CD4-positive, alpha-beta T cell (primary cell): ENCODE measurements at regions not wholly inside any gene's neighbourhood (a gene's known extent, or its start where the extent isn't known, plus 50 kb on each side); places are given as distances from the start of the nearest gene placed in this dataset.

ENCODE experiments used
- ATAC-seq: fragments of 200-7000 bp; cut with Tn5 transposase; one replicate; pipeline ENCODE4 v1.10.0; 2022; ENCODE audit warnings: mild to moderate bottlenecking; ENCODE audit not compliant: poor library complexity
- CTCF ChIA-PET: fragments of 350-600 bp; sonication (Branson Sonifier 250); formaldehyde crosslinking; loops from one replicate; lab custom pipeline; 2021; ENCODE audit warnings: antibody characterized with exemption, inconsistent platforms; lab: Charles Lee
- POLR2A ChIA-PET: fragments of 350-600 bp; sonication (Branson Sonifier 250); formaldehyde crosslinking; loops from one replicate; lab custom pipeline; 2021; ENCODE audit warnings: antibody characterized with exemption, inconsistent platforms; lab: Charles Lee
- DNase-seq, 14 experiments: peaks; one replicate each; pipeline ENCODE4 v3.0.0-alpha.2; 2013 to 2020; ENCODE audit warnings: mixed read lengths in 2 of 14
- H3K27ac ChIP-seq, 2 donors: one replicate each; pipeline versions ENCODE4 v1.5.1 to v1.7.0; 2013; ENCODE audit warnings: low read length in 2 of 2, low read depth in 1 of 2, mild to moderate bottlenecking in 1 of 2
- H3K27me3 ChIP-seq, 2 experiments: 1 replicate in 1 of 2; 2 replicates in 1 of 2; pipeline versions ENCODE4 v1.6.1 to v1.7.0; 2013; ENCODE audit warnings: low read length in 2 of 2, control low read depth in 1 of 2, mild to moderate bottlenecking in 1 of 2, moderate library complexity in 1 of 2; ENCODE audit not compliant: insufficient read depth in 2 of 2, control insufficient read depth in 1 of 2
- H3K36me3 ChIP-seq: one replicate; pipeline ENCODE4 v1.6.1; 2013; ENCODE audit warnings: low read length, control low read depth; ENCODE audit not compliant: insufficient read depth
- H3K4me1 ChIP-seq: one replicate; pipeline ENCODE4 v1.6.1; 2013; ENCODE audit warnings: low read length, control low read depth; ENCODE audit not compliant: insufficient read depth
- H3K4me3 ChIP-seq: one replicate; pipeline ENCODE4 v1.5.1; 2013; ENCODE audit warnings: mild to moderate bottlenecking, low read length, moderate library complexity
- H3K9me3 ChIP-seq, 2 experiments: 1 replicate in 1 of 2; 2 replicates in 1 of 2; pipeline versions ENCODE4 v1.6.1 to v1.7.0; 2013; ENCODE audit warnings: low read length in 2 of 2, mild to moderate bottlenecking in 2 of 2, control low read depth in 1 of 2, moderate library complexity in 1 of 2; ENCODE audit not compliant: control insufficient read depth in 1 of 2, insufficient read depth in 1 of 2
- H3K27ac Mint-ChIP-seq: one replicate; pipeline ENCODE4 v1.8.0; 2020; ENCODE audit warnings: mixed read lengths
- H3K27me3 Mint-ChIP-seq: one replicate; pipeline ENCODE4 v1.8.0; 2021; ENCODE audit warnings: mixed read lengths
- H3K36me3 Mint-ChIP-seq: one replicate; pipeline ENCODE4 v1.8.0; 2021; ENCODE audit warnings: low read depth, mixed read lengths
- H3K4me1 Mint-ChIP-seq: one replicate; pipeline ENCODE4 v1.8.0; 2021; ENCODE audit warnings: low read depth, mixed read lengths
- H3K4me3 Mint-ChIP-seq: one replicate; pipeline ENCODE4 v1.8.0; 2020; ENCODE audit warnings: mild to moderate bottlenecking, mixed read lengths
- H3K9me3 Mint-ChIP-seq: one replicate; pipeline ENCODE4 v1.8.0; 2020; ENCODE audit warnings: mixed read lengths
- intact Hi-C, 2 experiments: fragments of 100-400 bp; cut with DNase I in 1 of 2; cut with micrococcal nuclease in 1 of 2; formaldehyde crosslinking; loops; one replicate each; pipeline versions ENCODE4 v1.15.1 to v1.9.0; 2023 to 2025; cut with DNase I, micrococcal nuclease
- TF ChIP-seq, protein P1 (sequence below): fragments of 200-600 bp; IDR thresholded peaks from one replicate; pipeline ENCODE4 v1.8.0; 2022; ENCODE audit warnings: antibody characterized with exemption, mild to moderate bottlenecking

DNA sequence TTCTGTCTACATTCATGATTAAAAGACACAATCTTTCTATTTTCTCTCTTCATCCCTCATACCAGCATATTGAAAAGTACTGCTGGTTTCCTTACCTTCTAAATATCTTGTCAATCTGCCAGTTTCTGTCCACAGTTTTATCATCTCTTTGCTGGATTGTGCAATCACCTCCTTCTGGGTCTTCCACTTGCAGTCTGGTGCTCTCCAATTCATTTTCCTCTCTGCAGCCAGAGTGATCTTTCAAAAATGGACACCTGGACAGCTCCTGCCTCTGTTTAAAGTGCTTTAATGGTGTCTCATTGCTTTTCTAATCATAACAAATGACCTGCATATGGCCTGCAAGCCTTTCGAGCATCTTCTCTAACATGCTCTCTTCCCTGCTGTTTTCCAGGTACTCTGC is 94.0 kb downstream of the C1QL2 start:
- intact Hi-C loops = no loop called here
- H3K27me3 ChIP-seq = peaks cover 0 to 4% of the 10 kb centered on the region in 2 experiments
- H3K9me3 ChIP-seq = no peaks in the 10 kb centered on the region
- ChIA-PET POLR2A (no interaction called here), CTCF (no interaction called here)
- Mint-ChIP-seq H3K36me3 (no peaks in the 10 kb centered on the region), H3K27me3 (no peaks in the 10 kb centered on the region), H3K4me1 (no peaks in the 10 kb centered on the region), H3K9me3 (no peaks in the 10 kb centered on the region), H3K27ac (no peak overlapping the region), H3K4me3 (no peak overlapping the region)
- DNase-seq (no peak), ATAC-seq (no peak)
- no peak overlapping the region for H3K4me3 ChIP-seq
- no peaks in the 10 kb centered on the region for H3K36me3 ChIP-seq
- H3K4me1 ChIP-seq = no peaks in the 10 kb centered on the region
- H3K27ac ChIP-seq = no peak overlapping the region
- TF ChIP-seq, protein P1, sequence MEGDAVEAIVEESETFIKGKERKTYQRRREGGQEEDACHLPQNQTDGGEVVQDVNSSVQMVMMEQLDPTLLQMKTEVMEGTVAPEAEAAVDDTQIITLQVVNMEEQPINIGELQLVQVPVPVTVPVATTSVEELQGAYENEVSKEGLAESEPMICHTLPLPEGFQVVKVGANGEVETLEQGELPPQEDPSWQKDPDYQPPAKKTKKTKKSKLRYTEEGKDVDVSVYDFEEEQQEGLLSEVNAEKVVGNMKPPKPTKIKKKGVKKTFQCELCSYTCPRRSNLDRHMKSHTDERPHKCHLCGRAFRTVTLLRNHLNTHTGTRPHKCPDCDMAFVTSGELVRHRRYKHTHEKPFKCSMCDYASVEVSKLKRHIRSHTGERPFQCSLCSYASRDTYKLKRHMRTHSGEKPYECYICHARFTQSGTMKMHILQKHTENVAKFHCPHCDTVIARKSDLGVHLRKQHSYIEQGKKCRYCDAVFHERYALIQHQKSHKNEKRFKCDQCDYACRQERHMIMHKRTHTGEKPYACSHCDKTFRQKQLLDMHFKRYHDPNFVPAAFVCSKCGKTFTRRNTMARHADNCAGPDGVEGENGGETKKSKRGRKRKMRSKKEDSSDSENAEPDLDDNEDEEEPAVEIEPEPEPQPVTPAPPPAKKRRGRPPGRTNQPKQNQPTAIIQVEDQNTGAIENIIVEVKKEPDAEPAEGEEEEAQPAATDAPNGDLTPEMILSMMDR = no peak

GRCh38 chr2:119063177-119063576 is 95.4 kb downstream of the C1QL2 start:
- H3K9me3 ChIP-seq = no peaks in the 10 kb centered on the region
- TF ChIP-seq, protein P1 = no peak
- ChIA-PET CTCF (no interaction called here), POLR2A (no interaction called here)
- Mint-ChIP-seq H3K36me3 (no peaks in the 10 kb centered on the region), H3K9me3 (no peaks in the 10 kb centered on the region), H3K27ac (no peak overlapping the region), H3K27me3 (peaks cover 8% of the 10 kb centered on the region), H3K4me3 (no peak overlapping the region), H3K4me1 (no peaks in the 10 kb centered on the region)
- no peaks in the 10 kb centered on the region for H3K36me3 ChIP-seq
- H3K27ac ChIP-seq = no peak overlapping the region
- H3K4me1 ChIP-seq = no peaks in the 10 kb centered on the region
- H3K27me3 ChIP-seq = peaks cover 0 to 4% of the 10 kb centered on the region in 2 experiments
- ATAC-seq (no peak), DNase-seq (no peak)
- no peak overlapping the region for H3K4me3 ChIP-seq
- intact Hi-C loops = no loop called here

DNA sequence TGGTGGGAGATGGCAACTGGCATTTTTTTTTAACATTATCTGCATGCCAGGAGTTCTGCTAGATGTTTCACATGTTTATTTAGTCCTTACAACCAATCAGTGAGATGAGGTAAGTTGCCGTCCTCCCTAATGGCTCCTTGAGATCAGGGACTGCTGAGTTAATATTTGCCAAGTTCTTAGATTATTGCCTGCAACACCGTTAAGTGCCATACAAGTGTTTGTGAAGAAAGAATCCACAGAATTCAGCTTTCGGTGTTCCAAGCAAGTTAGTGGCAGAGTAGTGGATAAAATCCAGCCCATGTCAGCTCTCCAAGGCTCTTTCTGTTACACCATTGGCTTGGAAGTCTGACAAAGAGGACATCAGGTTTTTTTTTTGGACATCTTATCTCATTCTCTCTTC is 95.9 kb downstream of the C1QL2 start:
- no peaks in the 10 kb centered on the region for H3K9me3 ChIP-seq
- intact Hi-C loops = no loop called here
- H3K4me1 ChIP-seq = no peaks in the 10 kb centered on the region
- H3K36me3 Mint-ChIP-seq = no peaks in the 10 kb centered on the region
- no peaks in the 10 kb centered on the region for H3K4me1 Mint-ChIP-seq
- H3K4me3 Mint-ChIP-seq = no peak overlapping the region
- TF ChIP-seq, protein P1 = no peak
- H3K27ac ChIP-seq = no peak overlapping the region
- no peak overlapping the region for H3K4me3 ChIP-seq
- H3K27ac Mint-ChIP-seq = no peak overlapping the region
- peaks cover 10% of the 10 kb centered on the region for H3K27me3 Mint-ChIP-seq
- ChIA-PET POLR2A (no interaction called here), CTCF (no interaction called here)
- peaks cover 0 to 4% of the 10 kb centered on the region in 2 experiments for H3K27me3 ChIP-seq
- no peaks in the 10 kb centered on the region for H3K9me3 Mint-ChIP-seq
- ATAC-seq = no peak
- H3K36me3 ChIP-seq = no peaks in the 10 kb centered on the region
- no peak for DNase-seq
